ENCODE measurements at regions not wholly inside any gene's neighbourhood (a gene's known extent, or its start where the extent isn't known, plus 50 kb on each side); places are given as distances from the start of the nearest gene placed in this dataset.

GRCh38 chr3:95401693-95402092 lies 1338.8 kb downstream of the NSUN3 start:
- no TSS peak for BruUV-seq (replicated peaks)
- 0% methylated on average over 2 of the region's 2 CpGs for WGBS (ENCODE audit: insufficient coverage, low coverage, missing lambda C conversion rate)

More at GRCh38 chr3:95401693-95402092, 1338.8 kb downstream of the NSUN3 start:
- H3K4me3 ChIP-seq = no peak overlapping the region
- ChIA-PET CTCF (ENCODE audit: low intra/inter-chr PET ratio) (no interaction called here), POLR2A (no interaction called here)
- no peaks in the 10 kb centered on the region for H4K20me1 ChIP-seq (replicated peaks; ENCODE audit: control insufficient read depth, insufficient read depth, low read length)
- TF ChIP-seq HOXB6 (CRISPR knock-in tag; IDR thresholded peaks at IDR 0.05; ENCODE audit: borderline replicate concordance) (no peak), TCF15 (CRISPR knock-in tag; IDR thresholded peaks at IDR 0.05) (no peak), ZNF324 (CRISPR knock-in tag; IDR thresholded peaks at IDR 0.05) (no peak), TAL1 (IDR thresholded peaks at IDR 0.05) (no peak), FOXJ3 (CRISPR knock-in tag; IDR thresholded peaks at IDR 0.05) (no peak), SETDB1 (IDR thresholded peaks at IDR 0.05; ENCODE audit: low read length) (no peak), ZNF311 (CRISPR knock-in tag; IDR thresholded peaks at IDR 0.05) (no peak), DPF2 (IDR thresholded peaks at IDR 0.05) (no peak), NCOA2 (IDR thresholded peaks at IDR 0.05; ENCODE audit: partially characterized antibody in 2 of 2) (no peak), FOXA1 (IDR thresholded peaks at IDR 0.05; ENCODE audit: borderline replicate concordance) (no peak), NFXL1 (CRISPR knock-in tag; IDR thresholded peaks at IDR 0.05) (no peak), ATF6 (CRISPR knock-in tag; IDR thresholded peaks at IDR 0.05) (no peak), HINFP (tag; conservative IDR thresholded peaks at IDR 0.05; ENCODE audit: low read depth) (no peak), KAT2B (IDR thresholded peaks at IDR 0.05; ENCODE audit: low read depth, low read length) (no peak), WHSC1 (IDR thresholded peaks at IDR 0.05; ENCODE audit: low read length) (no peak), ZNF274 (IDR thresholded peaks at IDR 0.05; ENCODE audit: borderline replicate concordance, low read depth, low read length) (no peak), HDAC2 (IDR thresholded peaks at IDR 0.05) (no peak), ZNF197 (CRISPR knock-in tag; IDR thresholded peaks at IDR 0.05; ENCODE audit: low read depth) (no peak), ZNF830 (CRISPR knock-in tag; IDR thresholded peaks at IDR 0.05) (no peak)
- no peak overlapping the region for H2AFZ ChIP-seq (ENCODE audit: low read depth, low read length)
- H3K4me1 ChIP-seq (replicated peaks in 1 of 2; ENCODE audit: control insufficient read depth in 2 of 2, insufficient read depth in 2 of 2, low read length in 2 of 2) = no peaks in the 10 kb centered on the region
- intact Hi-C loops (cut with micrococcal nuclease) = no loop called here
- DNase-seq (ENCODE audit: extremely low read depth in 1 of 4, low spot score in 3 of 4) (no peak), FAIRE-seq (no peak), ATAC-seq (no peak)
- in situ Hi-C loops (cut with MboI) = no loop called here
- no peaks in the 10 kb centered on the region for H3K9me3 ChIP-seq (replicated peaks; ENCODE audit: control insufficient read depth, insufficient read depth, low read depth, low read length)
- no peaks in the 10 kb centered on the region for H3K36me3 ChIP-seq (ENCODE audit: control insufficient read depth, insufficient read depth, low read length)
- no peaks in the 10 kb centered on the region for H3K9me1 ChIP-seq (ENCODE audit: control insufficient read depth, insufficient read depth, low read length)
- H3K79me2 ChIP-seq (ENCODE audit: control insufficient read depth, insufficient read depth, low read length) = no peaks in the 10 kb centered on the region
- H3K9ac ChIP-seq (ENCODE audit: insufficient read depth in 1 of 2, low read depth in 2 of 2, low read length in 2 of 2) = no peak overlapping the region
- H3K27me3 ChIP-seq (ENCODE audit: control insufficient read depth in 2 of 2, insufficient read depth in 2 of 2, low read length in 2 of 2) = no peaks in the 10 kb centered on the region
- H3K27ac ChIP-seq (ENCODE audit: extremely low read depth, low read depth, low read length) = no peak overlapping the region
- H3K4me2 ChIP-seq (ENCODE audit: insufficient read depth, low read length) = no peak overlapping the region

Measured in K562 (cell line).